Mesenchymal stem cell (in vitro differentiated cells and primary cell): ENCODE measurements at regions not wholly inside any gene's neighbourhood (a gene's known extent, or its start where the extent isn't known, plus 50 kb on each side); places are given as distances from the start of the nearest gene placed in this dataset.
"Not testable (repeated sequence)": the region's sequence is repeated elsewhere in the genome, so short reads cannot be mapped to it uniquely, and the experiment has no call there.

Source experiments
- DNase-seq: peaks from one replicate; pipeline ENCODE4 v3.0.0-alpha.2; 2013
- H2AFZ ChIP-seq: one replicate; pipeline ENCODE4 v1.6.1; 2013; ENCODE audit warnings: low read depth, mild to moderate bottlenecking, control low read depth, inconsistent platforms, low read length, moderate library complexity
- H2AK5ac ChIP-seq: 2 replicates; pipeline ENCODE4 v1.6.1; 2013; ENCODE audit warnings: low read length, moderate library complexity, mild to moderate bottlenecking, inconsistent platforms; ENCODE audit not compliant: severe bottlenecking
- H2BK120ac ChIP-seq: one replicate; pipeline ENCODE4 v1.6.1; 2013; ENCODE audit warnings: low read depth, mild to moderate bottlenecking, inconsistent platforms, low read length, moderate library complexity
- H2BK12ac ChIP-seq, 2 experiments: one replicate each; pipeline ENCODE4 v1.6.1; 2013; ENCODE audit warnings: inconsistent platforms in 2 of 2, low read length in 2 of 2, mild to moderate bottlenecking in 2 of 2, moderate library complexity in 2 of 2, control low read depth in 1 of 2
- H2BK15ac ChIP-seq: one replicate; pipeline ENCODE4 v1.6.1; 2013; ENCODE audit warnings: mild to moderate bottlenecking, low read depth, inconsistent platforms; ENCODE audit not compliant: poor library complexity, severe bottlenecking
- H2BK5ac ChIP-seq: 2 replicates; pipeline ENCODE4 v1.6.1; 2013; ENCODE audit warnings: low read depth, mild to moderate bottlenecking, low read length, control low read depth, inconsistent platforms; ENCODE audit not compliant: poor library complexity, severe bottlenecking
- H3K14ac ChIP-seq, 2 experiments: one replicate each; pipeline ENCODE4 v1.6.1; 2013; ENCODE audit warnings: inconsistent platforms in 2 of 2, low read length in 2 of 2, control low read depth in 1 of 2, mild to moderate bottlenecking in 1 of 2, moderate library complexity in 1 of 2
- H3K18ac ChIP-seq, 2 experiments: one replicate each; pipeline ENCODE4 v1.6.1; 2013; ENCODE audit warnings: inconsistent platforms in 2 of 2, low read length in 2 of 2, control low read depth in 1 of 2, low read depth in 1 of 2, mild to moderate bottlenecking in 1 of 2
- H3K23ac ChIP-seq, 2 experiments: one replicate each; pipeline ENCODE4 v1.6.1; 2013; ENCODE audit warnings: inconsistent platforms in 2 of 2, low read length in 2 of 2, mild to moderate bottlenecking in 2 of 2, moderate library complexity in 2 of 2, control low read depth in 1 of 2
- H3K27ac ChIP-seq: 2 replicates; pipeline ENCODE4 v1.5.1; 2013; ENCODE audit warnings: mild to moderate bottlenecking, moderate library complexity, low read length, control low read depth, inconsistent platforms; ENCODE audit not compliant: poor library complexity, severe bottlenecking
- H3K27me3 ChIP-seq, 2 experiments: 2 replicates each; pipeline versions ENCODE4 v1.6.1 to v1.7.0; 2013; ENCODE audit warnings: low read length in 2 of 2, mild to moderate bottlenecking in 2 of 2, moderate library complexity in 2 of 2, control low read depth in 1 of 2, inconsistent platforms in 1 of 2; ENCODE audit not compliant: control insufficient read depth in 1 of 2, insufficient read depth in 1 of 2
- H3K36me3 ChIP-seq, 2 experiments: 2 replicates each; pipeline versions ENCODE4 v1.6.1 to v1.7.0; 2013; ENCODE audit warnings: low read length in 2 of 2, control low read depth in 1 of 2, inconsistent platforms in 1 of 2, low read depth in 1 of 2, mild to moderate bottlenecking in 1 of 2; ENCODE audit not compliant: insufficient read depth in 2 of 2, control insufficient read depth in 1 of 2
- H3K4ac ChIP-seq, 2 experiments: one replicate each; pipeline ENCODE4 v1.6.1; 2013; ENCODE audit warnings: inconsistent platforms in 2 of 2, low read length in 2 of 2, mild to moderate bottlenecking in 2 of 2, moderate library complexity in 2 of 2, control low read depth in 1 of 2, low read depth in 1 of 2
- H3K4me1 ChIP-seq: 2 replicates; pipeline ENCODE4 v1.6.1; 2013; ENCODE audit warnings: low read depth, low read length, control low read depth; ENCODE audit not compliant: control insufficient read depth, insufficient read depth
- H3K4me2 ChIP-seq: 2 replicates; pipeline ENCODE4 v1.6.1; 2013; ENCODE audit warnings: low read length, mild to moderate bottlenecking, inconsistent platforms; ENCODE audit not compliant: poor library complexity, severe bottlenecking
- H3K4me3 ChIP-seq, 2 experiments: 2 replicates each; pipeline versions ENCODE4 v1.5.1 to v1.7.0; 2013; ENCODE audit warnings: low read length in 2 of 2, mild to moderate bottlenecking in 2 of 2, control low read depth in 1 of 2, low read depth in 1 of 2; ENCODE audit not compliant: insufficient read depth in 1 of 2
- H3K79me1 ChIP-seq: replicated peaks from 2 replicates; pipeline ENCODE4 v1.6.1; 2013; ENCODE audit warnings: mild to moderate bottlenecking, control low read depth, low read length, inconsistent platforms; ENCODE audit not compliant: poor library complexity, severe bottlenecking
- H3K9ac ChIP-seq: 2 replicates; pipeline ENCODE4 v1.7.0; 2013; ENCODE audit warnings: mild to moderate bottlenecking, low read length, moderate library complexity
- H3K9me3 ChIP-seq: 2 replicates; pipeline ENCODE4 v1.7.0; 2013; ENCODE audit warnings: mild to moderate bottlenecking, low read length; ENCODE audit not compliant: control insufficient read depth
- H4K8ac ChIP-seq: one replicate; pipeline ENCODE4 v1.6.1; 2013; ENCODE audit warnings: inconsistent platforms, mild to moderate bottlenecking, low read length, moderate library complexity
- H4K91ac ChIP-seq: one replicate; pipeline ENCODE4 v1.6.1; 2013; ENCODE audit warnings: mild to moderate bottlenecking, low read length, inconsistent platforms
- WGBS: methylation state at CpG from one replicate; pipeline ENCODE4 v1.1.7; 2013; ENCODE audit warnings: mixed read lengths; 5-methylcytosine and 5-hydroxymethylcytosine counted together

DNA sequence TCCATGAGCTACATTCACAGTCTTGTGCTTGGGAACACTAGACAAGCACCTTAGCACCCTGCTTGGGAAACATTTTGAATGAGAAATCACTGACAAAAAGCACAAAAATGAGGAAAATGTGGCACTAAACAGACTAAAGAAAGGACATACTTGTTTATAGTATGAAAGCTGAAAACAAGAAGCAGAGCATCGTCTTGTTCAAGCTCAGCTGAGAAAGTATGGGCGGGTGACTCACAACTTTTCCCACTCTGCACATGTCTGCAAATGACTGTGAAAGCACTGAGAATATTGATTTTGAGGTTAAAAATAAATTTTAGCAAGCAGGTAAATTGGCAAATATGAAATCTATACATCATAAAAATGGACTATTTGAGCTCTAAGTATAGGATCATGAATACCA, 725.3 kb downstream of the COL12A1 start:
- Histone ChIP-seq H2BK5ac (no peak overlapping the region), H2AFZ (no peak overlapping the region), H3K79me1 (no peaks in the 10 kb centered on the region), H4K91ac (no peak overlapping the region), H3K4ac (no peak overlapping the region), H3K18ac (no peak overlapping the region), H2AK5ac (no peak overlapping the region), H2BK120ac (no peak overlapping the region), H2BK15ac (no peak overlapping the region), H3K27me3 (no peaks in the 10 kb centered on the region), H3K4me2 (no peak overlapping the region), H3K23ac (no peak overlapping the region), H3K9ac (no peak overlapping the region), H3K36me3 (no peaks in the 10 kb centered on the region), H3K4me1 (no peaks in the 10 kb centered on the region), H3K9me3 (no peaks in the 10 kb centered on the region), H3K4me3 (no peak overlapping the region), H4K8ac (no peak overlapping the region), H3K14ac (no peak overlapping the region), H2BK12ac (no peak overlapping the region), H3K27ac (no peak overlapping the region)
- 34% methylated on average over 2 of the region's 2 CpGs for WGBS
- DNase-seq, result peak; percentile 46

DNA sequence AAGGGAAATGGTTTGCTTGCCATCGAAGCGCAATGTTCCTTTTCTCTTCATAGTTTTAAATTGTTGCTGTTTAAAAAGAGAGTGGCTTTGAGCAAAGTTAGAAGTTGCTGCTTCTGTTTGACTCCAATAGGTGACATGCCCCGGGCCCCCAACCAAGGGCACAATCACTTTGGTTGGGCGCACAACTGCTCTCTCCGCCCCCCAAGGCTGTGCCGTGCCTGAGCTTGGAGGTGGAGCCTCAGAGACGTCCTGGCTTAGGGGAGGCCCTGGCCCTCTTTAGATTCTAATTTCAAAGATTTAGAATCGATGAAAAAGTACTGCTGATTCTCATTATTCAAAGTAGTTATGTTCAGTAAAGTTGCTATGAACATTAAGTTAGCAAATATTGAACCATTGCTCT, 725.9 kb downstream of the COL12A1 start:
- no peak overlapping the region for H3K27ac ChIP-seq
- H3K4ac ChIP-seq, result no peak overlapping the region
- H3K36me3 ChIP-seq, result no peaks in the 10 kb centered on the region
- H3K18ac ChIP-seq, result peak overlapping the region in 1 of 2 experiments; percentile 1
- H2BK12ac ChIP-seq, result peak overlapping the region in 1 of 2 experiments; percentile 8
- H2BK120ac ChIP-seq, result no peak overlapping the region
- WGBS, result 83% methylated on average over 7 of the region's 8 CpGs
- H2AK5ac ChIP-seq, result no peak overlapping the region
- no peak overlapping the region for H3K4me3 ChIP-seq
- no peaks in the 10 kb centered on the region for H3K79me1 ChIP-seq
- no peak overlapping the region for H3K4me2 ChIP-seq
- H2BK15ac ChIP-seq, result no peak overlapping the region
- H4K8ac ChIP-seq, result no peak overlapping the region
- H3K4me1 ChIP-seq, result no peaks in the 10 kb centered on the region
- no peak overlapping the region for H3K23ac ChIP-seq
- H3K27me3 ChIP-seq, result no peaks in the 10 kb centered on the region
- no peak for DNase-seq
- H2BK5ac ChIP-seq, result no peak overlapping the region
- no peak overlapping the region for H3K14ac ChIP-seq
- H2AFZ ChIP-seq, result no peak overlapping the region
- H3K9me3 ChIP-seq, result no peaks in the 10 kb centered on the region
- no peak overlapping the region for H4K91ac ChIP-seq
- no peak overlapping the region for H3K9ac ChIP-seq

DNA sequence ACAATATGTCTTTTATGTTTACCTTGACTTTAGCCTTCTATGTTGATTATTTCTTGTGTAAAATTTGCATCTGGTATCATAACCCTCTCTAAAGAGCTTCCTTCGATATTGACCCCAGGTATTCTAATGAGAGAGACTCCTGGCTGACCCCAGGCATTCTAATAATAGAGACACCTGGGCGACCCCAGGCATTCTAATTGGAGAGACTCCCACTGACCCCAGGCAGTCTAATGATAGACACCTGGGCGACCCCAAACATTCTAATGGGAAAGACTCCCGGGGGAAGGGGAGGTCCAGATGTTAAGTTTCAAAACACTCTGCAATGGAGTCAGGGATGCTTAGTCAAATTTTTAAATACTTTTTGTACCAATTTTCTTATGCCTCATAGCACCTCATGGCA, 726.4 kb downstream of the COL12A1 start:
- Histone ChIP-seq H2AFZ (no peak overlapping the region), H3K18ac (no peak overlapping the region), H3K4me2 (no peak overlapping the region), H3K27me3 (no peaks in the 10 kb centered on the region), H4K8ac (no peak overlapping the region), H2BK12ac (no peak overlapping the region), H2BK5ac (no peak overlapping the region), H2BK120ac (no peak overlapping the region), H3K36me3 (no peaks in the 10 kb centered on the region), H3K4me3 (no peak overlapping the region), H3K79me1 (no peaks in the 10 kb centered on the region), H3K9ac (no peak overlapping the region), H4K91ac (no peak overlapping the region), H2BK15ac (no peak overlapping the region), H2AK5ac (no peak overlapping the region), H3K27ac (no peak overlapping the region), H3K4ac (no peak overlapping the region), H3K9me3 (no peaks in the 10 kb centered on the region), H3K14ac (no peak overlapping the region), H3K4me1 (no peaks in the 10 kb centered on the region), H3K23ac (no peak overlapping the region)
- DNase-seq, result no peak
- WGBS, result 87% methylated on average over 3 of the region's 4 CpGs

DNA sequence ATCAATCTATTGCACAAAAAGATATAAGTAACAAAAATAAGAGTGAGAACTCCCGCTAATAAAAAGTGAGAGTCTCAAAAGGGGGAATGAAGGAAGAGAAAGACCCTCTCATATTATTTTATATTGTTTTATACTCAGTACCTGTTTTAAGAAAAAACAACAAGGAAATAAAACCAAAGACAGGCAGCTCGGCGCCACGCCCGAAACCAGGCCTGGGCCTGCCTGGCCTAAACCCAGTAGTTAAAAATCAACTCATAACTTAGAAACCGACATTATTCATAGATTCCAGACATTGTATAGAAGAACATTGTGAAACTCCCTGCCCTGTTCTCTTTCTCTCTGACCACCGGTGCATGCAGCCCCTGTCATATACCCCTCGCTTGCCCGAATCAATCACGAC, 731.8 kb downstream of the COL12A1 start:
- H3K4me1 ChIP-seq, H2BK15ac ChIP-seq: not testable (repeated sequence)
- WGBS, result 95% methylated on average over 9 of the region's 10 CpGs

More for the DNA sequence above, 731.8 kb downstream of the COL12A1 start:
- H3K36me3 ChIP-seq, H3K27me3 ChIP-seq, H2BK5ac ChIP-seq, H2AFZ ChIP-seq, H3K14ac ChIP-seq, H3K4me3 ChIP-seq, H2BK12ac ChIP-seq, DNase-seq, H3K23ac ChIP-seq, H2AK5ac ChIP-seq, H2BK120ac ChIP-seq, H3K18ac ChIP-seq, H3K9me3 ChIP-seq, H3K79me1 ChIP-seq, H4K91ac ChIP-seq, H4K8ac ChIP-seq, H3K4ac ChIP-seq, H3K9ac ChIP-seq, H3K4me2 ChIP-seq, H3K27ac ChIP-seq: not testable (repeated sequence)
